K562 (cell line): ENCODE measurements at regions not wholly inside any gene's neighbourhood (a gene's known extent, or its start where the extent isn't known, plus 50 kb on each side); places are given as distances from the start of the nearest gene placed in this dataset.

ENCODE experiments used
- ATAC-seq: fragments of 200-7000 bp; cut with Tn5 transposase; 3 replicates; pipeline ENCODE4 v1.9.1; 2020; ENCODE audit warnings: moderate library complexity
- BruUV-seq: library from RNA; stranded (reverse); fragments of 400-500 nt; replicated peaks from 2 replicates; lab custom pipeline; 2021; lab: Mats Ljungman, UMichigan
- CTCF ChIA-PET: fragments of 300-600 bp; formaldehyde crosslinking; extraction: SDS; loops from one replicate; lab custom pipeline; 2021; ENCODE audit warnings: low intra/inter-chr PET ratio; lab: Yijun Ruan, JAX
- POLR2A ChIA-PET: fragments of 300-600, 350-650 bp; sonication (Branson Sonifier 250); formaldehyde crosslinking; extraction: SDS; loops from one replicate; lab custom pipeline; 2021; ENCODE audit warnings: antibody characterized with exemption, inconsistent platforms; lab: Yijun Ruan, JAX
- DNase-seq, 4 experiments: peaks; one replicate each; pipeline versions ENCODE4 v3.0.0 to v3.0.0-alpha.2; 2011 to 2018; ENCODE audit warnings: low spot score in 3 of 4, mixed read lengths in 3 of 4; ENCODE audit errors: extremely low read depth in 1 of 4
- FAIRE-seq: peaks from 2 replicates; lab custom pipeline; 2011; peaks lifted over from hg19 to GRCh38; lab: Jason Lieb, UNC
- H2AFZ ChIP-seq: 2 replicates; pipeline ENCODE4 v1.6.0; 2011; ENCODE audit warnings: low read depth, low read length, control low read depth, inconsistent platforms
- H3K27ac ChIP-seq: fragments of 200-600 bp; 3 replicates; pipeline ENCODE4 v1.8.0; 2011; ENCODE audit warnings: low read depth, mild to moderate bottlenecking, control low read depth, inconsistent platforms, low read length, moderate library complexity, mixed read lengths; ENCODE audit errors: extremely low read depth
- H3K27me3 ChIP-seq, 2 experiments: fragments of 300-600 bp in 1 of 2; 2 replicates in 1 of 2; 3 replicates in 1 of 2; pipeline versions ENCODE4 v1.6.0 to v1.8.0; 2011; ENCODE audit warnings: inconsistent platforms in 2 of 2, low read length in 2 of 2, mild to moderate bottlenecking in 1 of 2, mixed read lengths in 1 of 2, moderate library complexity in 1 of 2; ENCODE audit not compliant: control insufficient read depth in 2 of 2, insufficient read depth in 2 of 2
- H3K36me3 ChIP-seq: fragments of 300-600 bp; 3 replicates; pipeline ENCODE4 v1.8.0; 2011; ENCODE audit warnings: mild to moderate bottlenecking, low read length, inconsistent platforms; ENCODE audit not compliant: control insufficient read depth, insufficient read depth
- H3K4me1 ChIP-seq, 2 experiments: fragments of 200-600 bp in 1 of 2; replicated peaks in 1 of 2; 2 replicates in 1 of 2; 3 replicates in 1 of 2; pipeline versions ENCODE4 v1.5.1 to v1.8.0; 2011; ENCODE audit warnings: inconsistent platforms in 2 of 2, low read length in 2 of 2, mild to moderate bottlenecking in 1 of 2, mixed read lengths in 1 of 2, moderate library complexity in 1 of 2; ENCODE audit not compliant: control insufficient read depth in 2 of 2, insufficient read depth in 2 of 2
- H3K4me2 ChIP-seq: 2 replicates; pipeline ENCODE4 v1.6.1; 2011; ENCODE audit warnings: low read length, control low read depth, inconsistent platforms, mixed read lengths; ENCODE audit not compliant: insufficient read depth
- H3K4me3 ChIP-seq: fragments of 200-600 bp; sonication (generic), shearing (Covaris generic); 2 replicates; pipeline ENCODE4 v1.5.1; 2016; ENCODE audit warnings: control low read depth, inconsistent platforms
- H3K79me2 ChIP-seq: fragments of 200-600 bp; 3 replicates; pipeline ENCODE4 v1.8.0; 2011; ENCODE audit warnings: low read length, inconsistent platforms; ENCODE audit not compliant: control insufficient read depth, insufficient read depth
- H3K9ac ChIP-seq, 2 experiments: 2 replicates each; pipeline versions ENCODE4 v1.6.0 to v1.6.1; 2011; ENCODE audit warnings: low read depth in 2 of 2, low read length in 2 of 2, control low read depth in 1 of 2, inconsistent platforms in 1 of 2, mild to moderate bottlenecking in 1 of 2, mixed read lengths in 1 of 2; ENCODE audit not compliant: insufficient read depth in 1 of 2
- H3K9me1 ChIP-seq: one replicate; pipeline ENCODE4 v1.6.0; 2011; ENCODE audit warnings: inconsistent platforms, mild to moderate bottlenecking, low read length, moderate library complexity; ENCODE audit not compliant: control insufficient read depth, insufficient read depth
- H3K9me3 ChIP-seq: replicated peaks from 2 replicates; pipeline ENCODE4 v1.5.1; 2011; ENCODE audit warnings: low read depth, low read length, inconsistent platforms; ENCODE audit not compliant: control insufficient read depth, insufficient read depth
- H4K20me1 ChIP-seq: replicated peaks from 2 replicates; pipeline ENCODE4 v1.6.1; 2011; ENCODE audit warnings: low read length, inconsistent platforms, mixed read lengths; ENCODE audit not compliant: control insufficient read depth, insufficient read depth
- HMG20B ChIP-seq: fragments of 250-450 bp; sonication (Bioruptor Pico); IDR thresholded peaks from 2 replicates; pipeline ENCODE4 v1.5.0; 2021; ENCODE audit warnings: mild to moderate bottlenecking
- MYNN ChIP-seq, 2 experiments: sonication (generic); formaldehyde crosslinking in 1 of 2; IDR thresholded peaks; 2 replicates each; pipeline versions ENCODE4 v1.5.0 to v1.6.1; 2016 to 2020; ENCODE audit warnings: antibody characterized with exemption in 1 of 2, missing genetic modification reagents in 1 of 2
- ZBTB17 ChIP-seq: fragments of 450-650 bp; formaldehyde crosslinking; IDR thresholded peaks from 2 replicates; pipeline ENCODE4 v1.4.0; 2020; ENCODE audit warnings: mild to moderate bottlenecking
- ZC3H11A ChIP-seq: IDR thresholded peaks from 2 replicates; pipeline ENCODE4 v1.6.1; 2012; ENCODE audit warnings: low read depth, low read length, improper control_type of control experiment
- ZC3H4 ChIP-seq: sonication (generic); formaldehyde crosslinking; IDR thresholded peaks from 2 replicates; pipeline ENCODE4 v1.9.0; 2021; ENCODE audit warnings: missing genetic modification reagents, borderline replicate concordance
- ZNF347 ChIP-seq: fragments of 450-650 bp; formaldehyde crosslinking; IDR thresholded peaks from 2 replicates; pipeline ENCODE4 v1.4.0; 2020; ENCODE audit warnings: low read depth, mild to moderate bottlenecking, moderate library complexity
- ZNF354B ChIP-seq: fragments of 250-450 bp; sonication (Bioruptor Pico); IDR thresholded peaks from 2 replicates; pipeline ENCODE4 v1.4.0; 2020
- WGBS: fragments of 100-300 bp; shearing (Covaris generic); methylation state at CpG from one replicate; pipeline ENCODE4 v1.1.6; 2016; ENCODE audit warnings: low coverage, mixed read lengths; ENCODE audit not compliant: insufficient coverage; ENCODE audit errors: missing lambda C conversion rate; 5-methylcytosine and 5-hydroxymethylcytosine counted together
- in situ Hi-C: fragments of 300-500 bp; cut with MboI; formaldehyde crosslinking; loops from 4 replicates; pipeline ENCODE4 v1.15.0; 2018; ENCODE audit warnings: inconsistent platforms, mixed read lengths
- intact Hi-C: fragments of 100-400 bp; cut with micrococcal nuclease; formaldehyde crosslinking; loops from 2 replicates; pipeline ENCODE4 v1.14.2; 2022
- TF ChIP-seq, protein P1 (sequence below): fragments of 450-650 bp; formaldehyde crosslinking; IDR thresholded peaks from 2 replicates; pipeline ENCODE4 v1.4.0; 2022; ENCODE audit warnings: missing genetic modification characterization

DNA sequence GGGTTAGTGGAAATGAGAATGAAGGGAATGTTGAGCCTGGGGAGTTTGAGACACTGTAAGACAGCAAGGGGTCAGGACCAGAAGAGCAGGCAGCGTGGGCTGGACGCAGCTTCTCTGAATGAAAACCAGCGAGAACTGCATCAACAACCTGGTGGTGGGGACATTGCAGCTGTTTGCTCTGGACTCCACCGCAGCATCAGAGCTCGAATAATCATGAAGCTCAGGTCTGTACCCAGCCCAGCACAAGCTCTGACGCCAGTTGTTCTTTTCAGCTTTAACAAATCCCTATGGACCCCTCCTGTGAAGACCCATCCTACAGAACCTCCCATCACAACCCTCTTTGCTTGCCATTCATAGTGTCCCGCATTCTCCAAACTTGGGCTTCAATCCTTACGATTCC, 106.8 kb upstream of the PNPLA4 start:
- no peak for FAIRE-seq
- H3K79me2 ChIP-seq = no peaks in the 10 kb centered on the region
- ATAC-seq = no peak
- no peak for TF ChIP-seq ZBTB17
- WGBS = 17% methylated on average over 5 of the region's 8 CpGs
- in situ Hi-C loops (no loop called here), intact Hi-C loops (no loop called here)
- no peaks in the 10 kb centered on the region for H3K9me3 ChIP-seq
- H3K36me3 ChIP-seq = no peaks in the 10 kb centered on the region
- BruUV-seq = no TSS peak
- no peak overlapping the region for H3K4me3 ChIP-seq
- H4K20me1 ChIP-seq = no peaks in the 10 kb centered on the region
- no peaks in the 10 kb centered on the region for H3K4me1 ChIP-seq
- ChIA-PET CTCF (no interaction called here), POLR2A (no interaction called here)
- DNase-seq = no peak
- no peak overlapping the region for H3K4me2 ChIP-seq
- no peak overlapping the region for H3K27ac ChIP-seq
- H3K9ac ChIP-seq = no peak overlapping the region
- H2AFZ ChIP-seq = no peak overlapping the region
- H3K27me3 ChIP-seq = no peaks in the 10 kb centered on the region
- no peaks in the 10 kb centered on the region for H3K9me1 ChIP-seq

DNA sequence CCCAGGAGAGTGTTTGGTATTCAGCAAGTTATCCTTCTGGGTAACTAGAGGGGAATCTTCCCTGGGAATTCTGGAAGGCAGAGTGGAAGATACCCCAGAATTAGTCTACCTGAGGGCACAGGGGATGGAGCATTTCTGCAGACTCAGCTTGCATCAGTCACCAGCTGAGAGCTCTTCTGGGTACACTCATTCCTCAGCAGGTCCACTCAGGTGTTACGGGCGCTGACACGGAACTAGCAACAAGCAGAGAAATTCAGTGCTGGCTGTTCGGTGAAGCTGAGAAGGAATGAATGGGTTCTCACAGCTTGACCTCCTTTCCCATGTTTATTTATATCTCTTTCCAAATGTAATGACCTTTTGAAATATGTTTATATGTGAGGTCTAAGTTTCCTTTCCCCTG, 106.0 kb upstream of the PNPLA4 start:
- no peaks in the 10 kb centered on the region for H3K9me1 ChIP-seq
- FAIRE-seq = no peak
- DNase-seq = no peak
- H3K9ac ChIP-seq = no peak overlapping the region
- no peaks in the 10 kb centered on the region for H3K79me2 ChIP-seq
- TF ChIP-seq MYNN (IDR thresholded peaks at IDR 0.05) (no peak), MYNN (CRISPR knock-in tag; IDR thresholded peaks at IDR 0.05) (no peak), ZNF354B (CRISPR knock-in tag) (no peak), HMG20B (CRISPR knock-in tag) (no peak), ZC3H11A (no peak), ZNF347 (no peak), ZC3H4 (CRISPR knock-in tag) (no peak)
- TF ChIP-seq, protein P1, sequence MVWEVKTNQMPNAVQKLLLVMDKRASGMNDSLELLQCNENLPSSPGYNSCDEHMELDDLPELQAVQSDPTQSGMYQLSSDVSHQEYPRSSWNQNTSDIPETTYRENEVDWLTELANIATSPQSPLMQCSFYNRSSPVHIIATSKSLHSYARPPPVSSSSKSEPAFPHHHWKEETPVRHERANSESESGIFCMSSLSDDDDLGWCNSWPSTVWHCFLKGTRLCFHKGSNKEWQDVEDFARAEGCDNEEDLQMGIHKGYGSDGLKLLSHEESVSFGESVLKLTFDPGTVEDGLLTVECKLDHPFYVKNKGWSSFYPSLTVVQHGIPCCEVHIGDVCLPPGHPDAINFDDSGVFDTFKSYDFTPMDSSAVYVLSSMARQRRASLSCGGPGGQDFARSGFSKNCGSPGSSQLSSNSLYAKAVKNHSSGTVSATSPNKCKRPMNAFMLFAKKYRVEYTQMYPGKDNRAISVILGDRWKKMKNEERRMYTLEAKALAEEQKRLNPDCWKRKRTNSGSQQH (CRISPR knock-in tag) = no peak
- ChIA-PET POLR2A (no interaction called here), CTCF (no interaction called here)
- ATAC-seq = no peak
- H3K27ac ChIP-seq = no peak overlapping the region
- no peaks in the 10 kb centered on the region for H4K20me1 ChIP-seq
- H3K4me2 ChIP-seq = no peak overlapping the region
- WGBS = 4% methylated on average over 4 of the region's 4 CpGs
- no peak overlapping the region for H2AFZ ChIP-seq
- H3K4me1 ChIP-seq = no peaks in the 10 kb centered on the region
- no TSS peak for BruUV-seq
- in situ Hi-C loops (no loop called here), intact Hi-C loops (no loop called here)
- H3K27me3 ChIP-seq = no peaks in the 10 kb centered on the region
- H3K36me3 ChIP-seq = no peaks in the 10 kb centered on the region
- no peak overlapping the region for H3K4me3 ChIP-seq
- no peaks in the 10 kb centered on the region for H3K9me3 ChIP-seq
